Lower leg skin (tissue), 4 donors: ENCODE measurements at regions not wholly inside any gene's neighbourhood (a gene's known extent, or its start where the extent isn't known, plus 50 kb on each side); places are given as distances from the start of the nearest gene placed in this dataset.

Experiments used
- DNase-seq, 2 donors: peaks; one replicate each; pipeline ENCODE4 v3.0.0-alpha.2; 2019; ENCODE audit warnings: low spot score in 2 of 2
- H3K4me3 ChIP-seq: fragments of 200-600 bp; sonication (generic); 2 replicates; pipeline ENCODE4 v1.5.1; 2017; ENCODE audit warnings: mild to moderate bottlenecking, low read depth; ENCODE audit not compliant: poor library complexity, severe bottlenecking
- POLR2A ChIP-seq, 2 donors: fragments of 450-650 bp; IDR thresholded peaks; one replicate each; pipeline ENCODE4 v1.6.1; 2016 to 2017; ENCODE audit warnings: antibody characterized with exemption in 2 of 2, mild to moderate bottlenecking in 1 of 2, moderate library complexity in 1 of 2
- WGBS, 2 donors: methylation state at CpG; one replicate each; pipeline ENCODE4 v1.1.5; 2018; 5-methylcytosine and 5-hydroxymethylcytosine counted together
- intact Hi-C: fragments of 100-400 bp; cut with DNase I; formaldehyde crosslinking; loops from one replicate; pipeline ENCODE4 v1.15.0; 2023; ENCODE audit warnings: low total_unique reads
- TF ChIP-seq, protein P1 (sequence below), 3 donors: fragments of 450-650 bp; IDR thresholded peaks; one replicate each; pipeline ENCODE4 v1.5.1; 2016; ENCODE audit warnings: antibody characterized with exemption in 3 of 3, mild to moderate bottlenecking in 3 of 3, moderate library complexity in 2 of 3

GRCh38 chr1:199719156-199719842 lies 308.2 kb upstream of the NR5A2 start:
- 69% methylated on average over 3 of the region's 3 CpGs for WGBS, 2 donors
- DNase-seq, result no peak
- TF ChIP-seq POLR2A (IDR thresholded peaks at IDR 0.05), result no peak
- TF ChIP-seq, protein P1, sequence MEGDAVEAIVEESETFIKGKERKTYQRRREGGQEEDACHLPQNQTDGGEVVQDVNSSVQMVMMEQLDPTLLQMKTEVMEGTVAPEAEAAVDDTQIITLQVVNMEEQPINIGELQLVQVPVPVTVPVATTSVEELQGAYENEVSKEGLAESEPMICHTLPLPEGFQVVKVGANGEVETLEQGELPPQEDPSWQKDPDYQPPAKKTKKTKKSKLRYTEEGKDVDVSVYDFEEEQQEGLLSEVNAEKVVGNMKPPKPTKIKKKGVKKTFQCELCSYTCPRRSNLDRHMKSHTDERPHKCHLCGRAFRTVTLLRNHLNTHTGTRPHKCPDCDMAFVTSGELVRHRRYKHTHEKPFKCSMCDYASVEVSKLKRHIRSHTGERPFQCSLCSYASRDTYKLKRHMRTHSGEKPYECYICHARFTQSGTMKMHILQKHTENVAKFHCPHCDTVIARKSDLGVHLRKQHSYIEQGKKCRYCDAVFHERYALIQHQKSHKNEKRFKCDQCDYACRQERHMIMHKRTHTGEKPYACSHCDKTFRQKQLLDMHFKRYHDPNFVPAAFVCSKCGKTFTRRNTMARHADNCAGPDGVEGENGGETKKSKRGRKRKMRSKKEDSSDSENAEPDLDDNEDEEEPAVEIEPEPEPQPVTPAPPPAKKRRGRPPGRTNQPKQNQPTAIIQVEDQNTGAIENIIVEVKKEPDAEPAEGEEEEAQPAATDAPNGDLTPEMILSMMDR (IDR thresholded peaks at IDR 0.05), result no peak
- no peak overlapping the region for H3K4me3 ChIP-seq
- intact Hi-C loops, result no loop called here

DNA sequence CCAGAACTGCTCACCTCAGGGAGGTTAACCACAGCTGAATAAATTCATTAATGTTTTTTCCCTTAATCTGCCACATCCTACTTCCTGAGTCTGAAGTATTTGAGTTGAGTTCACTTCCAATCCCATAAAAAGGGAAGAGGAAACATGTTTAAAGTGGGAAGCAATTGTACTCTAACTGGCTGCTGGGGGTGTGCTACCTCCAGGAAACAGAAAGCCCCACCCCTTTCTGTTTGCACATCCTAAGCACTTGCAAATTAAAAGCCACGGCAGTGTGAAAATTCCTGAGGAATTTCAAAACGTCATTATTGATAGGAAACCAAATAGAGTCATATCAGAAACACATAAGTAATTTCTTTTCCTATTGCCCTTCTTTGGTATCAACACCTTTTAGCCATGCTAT lies 307.0 kb upstream of the NR5A2 start:
- WGBS, 2 donors, result 7 to 10% methylated on average over 2 of the region's 2 CpGs

DNA sequence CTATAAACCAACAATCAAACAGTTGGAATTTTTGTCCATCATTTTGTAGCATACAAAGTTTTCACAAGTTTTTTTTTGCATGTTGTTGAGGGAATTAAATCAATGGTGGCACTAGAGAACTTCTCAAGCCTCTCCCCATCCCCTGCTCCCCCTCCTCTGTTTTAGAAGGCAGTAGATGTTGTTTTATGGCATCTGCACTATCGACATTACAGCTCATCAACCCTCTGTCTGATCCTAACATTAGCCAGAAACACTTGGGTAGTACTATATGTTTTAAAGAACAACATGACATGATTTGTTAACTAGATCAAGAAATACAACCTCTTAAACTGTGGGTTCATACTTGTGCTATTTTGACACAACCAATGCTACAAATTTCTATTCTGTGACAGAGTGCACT lies 306.5 kb upstream of the NR5A2 start:
- intact Hi-C loops, result no loop called here
- WGBS, 2 donors, result 34 to 47% methylated on average over 1 of the region's 1 CpG
- no peak for DNase-seq
- H3K4me3 ChIP-seq, result no peak overlapping the region
- no peak for TF ChIP-seq POLR2A (IDR thresholded peaks at IDR 0.05)
- TF ChIP-seq, protein P1 (IDR thresholded peaks at IDR 0.05), result no peak

More for the DNA sequence above, 307.0 kb upstream of the NR5A2 start:
- no peak overlapping the region for H3K4me3 ChIP-seq
- intact Hi-C loops, result no loop called here
- TF ChIP-seq, protein P1 (IDR thresholded peaks at IDR 0.05), result no peak
- TF ChIP-seq POLR2A (IDR thresholded peaks at IDR 0.05), result no peak
- DNase-seq, result no peak

- H3K4me3 ChIP-seq, result no peak overlapping the region
- no peak for DNase-seq
- TF ChIP-seq, protein P1 (IDR thresholded peaks at IDR 0.05), result no peak
- no peak for TF ChIP-seq POLR2A (IDR thresholded peaks at IDR 0.05)
- intact Hi-C loops, result no loop called here
- 42 to 59% methylated on average over 4 of the region's 4 CpGs for WGBS, 2 donors
Observed at GRCh38 chr1:199723250-199723956, 304.1 kb upstream of the NR5A2 start.

GRCh38 chr1:199724049-199724448 lies 303.5 kb upstream of the NR5A2 start:
- 86 to 89% methylated on average over 1 of the region's 1 CpG for WGBS, 2 donors
- no peak overlapping the region for H3K4me3 ChIP-seq
- DNase-seq, result no peak
- no peak for TF ChIP-seq POLR2A (IDR thresholded peaks at IDR 0.05)
- TF ChIP-seq, protein P1 (IDR thresholded peaks at IDR 0.05), result no peak
- intact Hi-C loops, result no loop called here
